Activated CD4-positive, alpha-beta T cell treated with anti-CD3 and anti-CD28 coated beads for 36 hours (primary cell): ENCODE measurements at regions not wholly inside any gene's neighbourhood (a gene's known extent, or its start where the extent isn't known, plus 50 kb on each side); places are given as distances from the start of the nearest gene placed in this dataset.

Source experiments
- ATAC-seq: fragments of 200-7000 bp; cut with Tn5 transposase; one replicate; pipeline ENCODE4 v1.10.0; 2021; ENCODE audit warnings: mild to moderate bottlenecking, moderate library complexity
- CTCF ChIA-PET: fragments of 350-600 bp; sonication (Branson Sonifier 250); formaldehyde crosslinking; loops from one replicate; lab custom pipeline; 2021; ENCODE audit warnings: antibody characterized with exemption; lab: Charles Lee
- POLR2A ChIA-PET: fragments of 350-600 bp; sonication (Branson Sonifier 250); formaldehyde crosslinking; loops from one replicate; lab custom pipeline; 2021; ENCODE audit warnings: antibody characterized with exemption, inconsistent platforms; lab: Charles Lee
- DNase-seq: peaks from one replicate; pipeline ENCODE4 v3.0.0-alpha.2; 2020
- H3K27ac Mint-ChIP-seq: one replicate; pipeline ENCODE4 v1.8.0; 2021; ENCODE audit warnings: mixed read lengths
- H3K27me3 Mint-ChIP-seq: one replicate; pipeline ENCODE4 v1.8.0; 2021; ENCODE audit warnings: mixed read lengths
- H3K36me3 Mint-ChIP-seq: one replicate; pipeline ENCODE4 v1.8.0; 2021; ENCODE audit warnings: low read depth, mixed read lengths
- H3K4me1 Mint-ChIP-seq: one replicate; pipeline ENCODE4 v1.8.0; 2021; ENCODE audit warnings: mixed read lengths
- H3K4me3 Mint-ChIP-seq: one replicate; pipeline ENCODE4 v1.8.0; 2021; ENCODE audit warnings: mild to moderate bottlenecking, moderate library complexity, mixed read lengths
- H3K9me3 Mint-ChIP-seq: one replicate; pipeline ENCODE4 v1.8.0; 2021; ENCODE audit warnings: low read depth, mixed read lengths
- intact Hi-C, 2 experiments: fragments of 100-400 bp; cut with DNase I in 1 of 2; cut with micrococcal nuclease in 1 of 2; formaldehyde crosslinking; loops; one replicate each; pipeline versions ENCODE4 v1.14.2 to v1.15.1; 2022 to 2024; cut with DNase I, micrococcal nuclease

DNA sequence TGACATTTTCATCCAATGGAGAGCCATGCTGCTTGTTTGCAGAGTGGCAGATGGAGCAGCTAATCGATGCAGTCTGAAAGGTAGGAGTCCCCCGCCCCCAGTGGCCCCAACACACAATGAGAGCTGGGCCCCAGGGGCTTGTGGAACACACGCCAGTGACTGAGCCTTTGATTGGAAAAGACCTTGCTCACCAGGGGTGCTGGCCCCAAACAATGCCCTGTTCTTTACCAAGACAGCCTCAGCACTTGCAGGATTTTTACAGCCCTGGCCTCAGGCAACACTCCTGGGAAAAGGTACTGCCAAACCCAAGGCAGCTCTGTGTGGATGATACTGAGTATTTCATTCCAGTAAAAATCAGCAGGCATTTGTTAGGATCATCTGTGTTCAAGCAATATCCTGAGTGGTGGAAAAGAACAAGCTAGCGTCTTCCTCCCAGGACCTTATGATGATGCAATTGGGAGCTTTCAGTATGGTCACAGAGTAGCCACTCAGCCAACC is 276.8 kb upstream of the CLINT1 start:
- no peak for ATAC-seq
- ChIA-PET CTCF (interaction anchor here (0.6 kb wide), 2 partner anchors 424 to 833 kb away, joined by 3 read pairs; no protein-coding TSS in a partner anchor), POLR2A (no interaction called here)
- Mint-ChIP-seq H3K27ac (no peak overlapping the region), H3K36me3 (no peaks in the 10 kb centered on the region), H3K27me3 (no peaks in the 10 kb centered on the region), H3K4me1 (no peaks in the 10 kb centered on the region), H3K9me3 (no peaks in the 10 kb centered on the region), H3K4me3 (no peak overlapping the region)
- no peak for DNase-seq
- intact Hi-C loops = no loop called here

DNA sequence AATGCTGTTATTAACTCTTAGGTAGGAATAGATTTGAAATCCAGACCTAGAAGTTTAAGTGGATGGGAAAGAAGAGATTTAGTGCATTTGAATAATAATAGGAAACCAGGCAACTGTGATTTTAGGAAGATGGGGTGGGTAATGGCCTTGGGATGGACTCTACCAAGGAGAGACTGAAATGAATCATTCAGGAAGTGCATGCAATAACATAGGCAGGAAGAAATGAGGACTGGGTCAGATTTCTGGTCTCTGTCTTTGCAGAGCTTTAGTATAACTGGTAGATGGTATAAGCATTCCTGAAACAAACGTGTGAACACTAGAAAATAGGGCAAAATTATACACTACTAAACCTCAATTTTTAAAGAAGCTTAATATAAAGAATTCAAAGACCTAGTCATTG is 274.4 kb upstream of the CLINT1 start:
- no peaks in the 10 kb centered on the region for H3K36me3 Mint-ChIP-seq
- no peak for ATAC-seq
- no peaks in the 10 kb centered on the region for H3K9me3 Mint-ChIP-seq
- no peak overlapping the region for H3K27ac Mint-ChIP-seq
- peaks cover 2% of the 10 kb centered on the region for H3K27me3 Mint-ChIP-seq
- DNase-seq = no peak
- POLR2A ChIA-PET = no interaction called here
- no peaks in the 10 kb centered on the region for H3K4me1 Mint-ChIP-seq
- intact Hi-C loops = no loop called here
- CTCF ChIA-PET = interaction anchor here (0.7 kb wide), 2 partner anchors 10 to 846 kb away, joined by 3 read pairs; no protein-coding TSS in a partner anchor
- H3K4me3 Mint-ChIP-seq = no peak overlapping the region

DNA sequence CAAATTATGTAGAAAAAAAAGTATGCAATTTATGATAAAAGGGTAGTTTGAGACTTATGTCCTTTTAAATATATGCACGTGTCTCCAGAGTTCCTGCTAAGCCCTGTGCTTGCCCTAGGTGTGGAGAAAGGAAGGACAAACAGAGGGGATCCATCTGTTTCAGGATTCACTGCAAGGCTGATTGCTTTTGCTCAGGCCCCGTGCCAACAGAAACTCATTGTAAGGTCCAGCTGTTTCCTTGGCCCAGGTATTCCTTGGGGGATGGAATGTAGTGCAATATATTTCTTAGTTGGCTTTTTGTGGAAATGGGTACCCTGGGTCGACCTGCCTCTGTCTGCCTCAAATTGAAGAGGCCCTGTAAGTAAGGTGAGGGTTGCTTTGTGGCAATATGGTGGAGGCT is 268.6 kb upstream of the CLINT1 start:
- Mint-ChIP-seq H3K27me3 (peaks cover 2% of the 10 kb centered on the region), H3K36me3 (no peaks in the 10 kb centered on the region), H3K9me3 (no peaks in the 10 kb centered on the region), H3K4me1 (no peaks in the 10 kb centered on the region), H3K27ac (no peak overlapping the region), H3K4me3 (no peak overlapping the region)
- ATAC-seq (no peak), DNase-seq (no peak)
- ChIA-PET CTCF (interaction anchor here (1.1 kb wide), 1 partner anchor 17 kb away, joined by 3 read pairs; no protein-coding TSS in a partner anchor), POLR2A (no interaction called here)
- intact Hi-C loops = no loop called here

- ChIA-PET POLR2A (no interaction called here), CTCF (no interaction called here)
- no peaks in the 10 kb centered on the region for H3K4me1 Mint-ChIP-seq
- ATAC-seq (no peak), DNase-seq (no peak)
- no peaks in the 10 kb centered on the region for H3K36me3 Mint-ChIP-seq
- no peak overlapping the region for H3K4me3 Mint-ChIP-seq
- intact Hi-C loops = no loop called here
- H3K27me3 Mint-ChIP-seq = peaks cover 2% of the 10 kb centered on the region
- no peaks in the 10 kb centered on the region for H3K9me3 Mint-ChIP-seq
- no peak overlapping the region for H3K27ac Mint-ChIP-seq
These were observed 267.8 kb upstream of the CLINT1 start for GRCh38 chr5:158126442-158127405.

DNA sequence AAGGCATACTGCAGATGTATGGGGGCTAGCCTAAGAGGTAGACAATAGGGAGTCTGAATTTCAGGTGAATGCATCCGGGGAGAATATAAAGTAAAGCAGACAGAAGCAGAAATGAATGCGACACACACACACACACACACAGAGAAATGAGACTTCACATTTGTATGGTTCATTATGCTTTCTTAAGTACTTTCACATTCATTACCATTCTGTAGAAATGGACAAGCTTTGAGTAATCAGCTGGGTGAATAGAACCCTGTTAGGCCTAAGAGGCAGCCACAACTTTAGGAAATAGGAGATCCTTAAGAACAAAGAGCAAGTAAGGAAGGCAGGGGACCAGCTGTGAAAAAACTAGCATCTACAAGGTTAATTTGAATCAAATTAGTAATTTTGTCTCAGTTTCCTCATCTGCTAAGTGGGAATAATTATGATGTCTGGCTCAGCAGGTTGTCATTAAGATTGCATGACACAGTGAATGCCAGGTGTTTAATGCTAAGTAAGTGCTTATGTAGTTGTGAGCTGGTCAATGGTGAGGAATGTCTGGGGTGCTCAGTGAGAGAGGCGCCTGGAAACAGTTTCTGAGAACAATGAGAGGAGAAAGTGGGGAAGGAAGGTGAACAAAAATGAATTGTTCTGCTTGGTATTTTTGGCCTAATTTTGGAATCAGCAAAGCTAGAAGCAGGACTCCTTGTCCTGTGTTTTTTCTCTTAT is 265.8 kb upstream of the CLINT1 start:
- H3K4me3 Mint-ChIP-seq = no peak overlapping the region
- H3K4me1 Mint-ChIP-seq = no peaks in the 10 kb centered on the region
- POLR2A ChIA-PET = no interaction called here
- intact Hi-C loops = no loop called here
- DNase-seq = no peak
- CTCF ChIA-PET = interaction anchor here (0.6 kb wide), 1 partner anchor 174 kb away, joined by 4 read pairs; no protein-coding TSS in a partner anchor
- no peak for ATAC-seq
- no peaks in the 10 kb centered on the region for H3K9me3 Mint-ChIP-seq
- no peak overlapping the region for H3K27ac Mint-ChIP-seq
- peaks cover 2% of the 10 kb centered on the region for H3K27me3 Mint-ChIP-seq
- no peaks in the 10 kb centered on the region for H3K36me3 Mint-ChIP-seq

DNA sequence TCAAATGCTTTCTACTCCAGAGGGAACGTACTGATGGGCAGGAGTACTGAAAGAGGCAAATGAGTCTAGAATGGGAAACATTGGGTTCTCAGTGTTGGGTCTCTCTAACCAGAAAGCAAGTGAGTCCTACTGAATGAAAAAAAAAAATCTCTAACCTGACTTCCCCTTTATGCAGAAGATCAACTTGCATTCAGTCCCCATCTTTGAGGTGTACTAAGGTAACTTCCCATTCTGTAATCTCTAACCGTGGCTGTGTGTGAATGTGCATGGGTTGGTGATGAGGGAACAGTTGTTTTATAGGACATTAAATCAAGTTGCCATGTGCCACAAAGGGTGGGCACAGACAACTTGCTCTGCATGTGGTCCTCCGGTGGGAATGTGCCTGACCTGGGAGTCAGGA is 264.6 kb upstream of the CLINT1 start:
- Mint-ChIP-seq H3K27me3 (peaks cover 4% of the 10 kb centered on the region), H3K4me1 (no peaks in the 10 kb centered on the region), H3K4me3 (no peak overlapping the region), H3K27ac (no peak overlapping the region), H3K9me3 (no peaks in the 10 kb centered on the region), H3K36me3 (no peaks in the 10 kb centered on the region)
- intact Hi-C loops = no loop called here
- no peak for ATAC-seq
- DNase-seq = no peak
- ChIA-PET CTCF (no interaction called here), POLR2A (no interaction called here)

DNA sequence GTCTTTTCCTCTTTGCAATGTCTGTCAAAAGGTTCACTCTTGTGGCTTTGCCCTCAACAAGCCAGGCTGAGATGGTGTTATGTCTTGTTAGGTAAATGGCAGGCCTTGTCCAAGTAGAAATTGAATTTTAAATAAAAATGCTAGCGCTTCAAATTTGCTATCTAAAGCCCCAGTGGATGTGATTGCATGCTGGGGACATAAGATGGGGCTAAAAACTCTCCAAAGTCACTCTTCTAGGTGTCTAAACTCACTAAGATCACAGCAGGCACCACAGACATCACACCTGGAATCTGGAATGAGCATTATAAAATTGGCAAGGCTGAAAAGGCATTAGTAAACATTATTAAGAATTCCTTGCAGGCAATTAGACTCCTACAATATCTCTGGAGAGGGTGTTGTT is 262.7 kb upstream of the CLINT1 start:
- Mint-ChIP-seq H3K27ac (no peak overlapping the region), H3K4me3 (no peak overlapping the region), H3K9me3 (no peaks in the 10 kb centered on the region), H3K4me1 (no peaks in the 10 kb centered on the region), H3K36me3 (no peaks in the 10 kb centered on the region), H3K27me3 (peaks cover 9% of the 10 kb centered on the region)
- DNase-seq = no peak
- intact Hi-C loops = no loop called here
- no peak for ATAC-seq
- CTCF ChIA-PET = interaction anchor here (0.9 kb wide), 1 partner anchor 127 kb away, joined by 3 read pairs; no protein-coding TSS in a partner anchor
- POLR2A ChIA-PET = no interaction called here

GRCh38 chr5:158120760-158121159 is 261.8 kb upstream of the CLINT1 start:
- POLR2A ChIA-PET = no interaction called here
- H3K36me3 Mint-ChIP-seq = no peaks in the 10 kb centered on the region
- no peaks in the 10 kb centered on the region for H3K9me3 Mint-ChIP-seq
- ATAC-seq (no peak), DNase-seq (no peak)
- H3K27ac Mint-ChIP-seq = no peak overlapping the region
- H3K4me1 Mint-ChIP-seq = no peaks in the 10 kb centered on the region
- CTCF ChIA-PET = interaction anchor here (0.7 kb wide), 1 partner anchor 108 kb away, joined by 3 read pairs; no protein-coding TSS in a partner anchor
- no peak overlapping the region for H3K4me3 Mint-ChIP-seq
- intact Hi-C loops = no loop called here
- H3K27me3 Mint-ChIP-seq = peaks cover 9% of the 10 kb centered on the region

GRCh38 chr5:158119961-158120723 is 261.2 kb upstream of the CLINT1 start:
- Mint-ChIP-seq H3K4me3 (no peak overlapping the region), H3K27me3 (peaks cover 9% of the 10 kb centered on the region), H3K36me3 (no peaks in the 10 kb centered on the region), H3K9me3 (no peaks in the 10 kb centered on the region), H3K27ac (no peak overlapping the region), H3K4me1 (no peaks in the 10 kb centered on the region)
- ChIA-PET POLR2A (no interaction called here), CTCF (interaction anchor here (0.6 to 0.7 kb wide), 2 partner anchors 109 to 1976 kb away, joined by 3 read pairs; no protein-coding TSS in a partner anchor)
- DNase-seq (no peak), ATAC-seq (no peak)
- intact Hi-C loops = no loop called here

- no peak overlapping the region for H3K4me3 Mint-ChIP-seq
- no peak for ATAC-seq
- intact Hi-C loops = no loop called here
- H3K27me3 Mint-ChIP-seq = peaks cover 18% of the 10 kb centered on the region
- ChIA-PET CTCF (no interaction called here), POLR2A (no interaction called here)
- no peaks in the 10 kb centered on the region for H3K36me3 Mint-ChIP-seq
- no peaks in the 10 kb centered on the region for H3K9me3 Mint-ChIP-seq
- H3K27ac Mint-ChIP-seq = no peak overlapping the region
- no peaks in the 10 kb centered on the region for H3K4me1 Mint-ChIP-seq
- DNase-seq = no peak
These were observed 258.7 kb upstream of the CLINT1 start for GRCh38 chr5:158117467-158118160.
